ENCODE measurements at regions not wholly inside any gene's neighbourhood (a gene's known extent, or its start where the extent isn't known, plus 50 kb on each side); places are given as distances from the start of the nearest gene placed in this dataset.

DNA sequence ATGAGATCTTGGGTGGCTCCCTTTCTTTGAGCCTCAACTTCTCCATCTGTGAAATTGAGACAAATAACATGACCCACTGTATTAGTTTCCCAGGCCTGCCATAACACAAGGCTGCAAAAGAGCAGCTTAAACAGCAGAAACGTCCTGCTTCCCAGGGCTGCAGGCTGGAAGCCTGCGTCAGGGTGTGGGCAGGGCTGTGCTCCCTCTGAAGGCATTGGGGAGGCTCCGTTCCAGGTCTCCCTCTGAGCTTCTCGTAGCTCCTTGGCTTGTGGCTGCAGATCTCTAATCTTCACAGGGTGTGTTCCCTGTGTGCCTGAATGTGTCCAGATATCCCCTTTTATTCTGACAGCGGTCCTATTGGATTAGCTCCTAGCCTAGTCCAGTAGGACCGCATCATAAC is 147.1 kb downstream of the VRK1 start:
- Histone ChIP-seq H3K4me1 (ENCODE audit: control insufficient read depth in 1 of 2, insufficient read depth in 2 of 2, low read length in 2 of 2) (no peaks in the 10 kb centered on the region), H3K36me3 (ENCODE audit: control insufficient read depth in 1 of 2, insufficient read depth in 2 of 2, low read length in 2 of 2) (no peaks in the 10 kb centered on the region), H4K91ac (ENCODE audit: low read depth, low read length) (no peak overlapping the region), H2BK5ac (ENCODE audit: low read depth, low read length, poor library complexity) (no peak overlapping the region), H3K9me3 (ENCODE audit: insufficient read depth, low read depth, low read length) (no peaks in the 10 kb centered on the region), H2BK120ac (ENCODE audit: insufficient read depth, low read length, poor library complexity) (no peak overlapping the region), H2AK5ac (ENCODE audit: low read length) (no peak overlapping the region), H3K4me2 (ENCODE audit: low read length) (no peak overlapping the region), H3K79me2 (ENCODE audit: control insufficient read depth, insufficient read depth, low read length, poor library complexity) (no peaks in the 10 kb centered on the region), H4K8ac (ENCODE audit: low read depth, low read length) (no peak overlapping the region), H3K27ac (ENCODE audit: low read depth, low read length) (no peak overlapping the region), H3K9ac (ENCODE audit: low read length) (no peak overlapping the region), H4K12ac (ENCODE audit: low read depth, low read length) (no peak overlapping the region), H3K4ac (ENCODE audit: low read depth, low read length) (no peak overlapping the region), H3K4me3 (ENCODE audit: low read depth, low read length) (no peak overlapping the region), H3K27me3 (ENCODE audit: insufficient read depth, low read length) (no peaks in the 10 kb centered on the region), H3K14ac (ENCODE audit: low read length) (no peak overlapping the region), H3K18ac (ENCODE audit: low read length) (no peak overlapping the region), H2AFZ (ENCODE audit: insufficient read depth, low read length, poor library complexity) (no peak overlapping the region), H3K23ac (ENCODE audit: low read length) (no peak overlapping the region), H2BK12ac (ENCODE audit: low read length) (no peak overlapping the region), H3K79me1 (ENCODE audit: low read length) (no peaks in the 10 kb centered on the region)
- no peak for DNase-seq
- WGBS (ENCODE audit: extremely low coverage, insufficient coverage, insufficient read length), result no CpG with 5 or more reads among the region's 6 CpGs

DNA sequence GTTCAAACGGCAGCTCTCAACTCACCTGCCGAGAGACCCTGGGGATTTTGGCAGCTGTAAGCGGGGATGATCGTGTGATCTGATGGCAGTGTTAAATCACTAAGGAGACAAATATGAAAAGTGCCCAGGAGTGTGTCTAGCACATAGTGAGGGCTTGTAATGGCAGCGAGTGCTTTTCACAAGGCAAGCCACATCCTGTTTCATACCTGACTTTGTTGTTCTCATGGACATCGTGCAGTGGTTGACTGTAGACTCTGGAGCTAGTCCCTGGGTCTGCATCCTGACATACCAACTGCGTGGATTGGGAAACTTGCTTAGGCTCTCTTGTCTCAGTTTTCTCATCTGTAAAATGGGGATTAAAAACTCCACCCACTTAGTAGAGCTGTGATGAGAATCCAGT is 148.5 kb downstream of the VRK1 start:
- H2AK5ac ChIP-seq (ENCODE audit: low read length), result no peak overlapping the region
- WGBS (ENCODE audit: extremely low coverage, insufficient coverage, insufficient read length), result no CpG with 5 or more reads among the region's 7 CpGs
- H4K8ac ChIP-seq (ENCODE audit: low read depth, low read length), result no peak overlapping the region
- no peak overlapping the region for H3K27ac ChIP-seq (ENCODE audit: low read depth, low read length)
- no peak overlapping the region for H3K23ac ChIP-seq (ENCODE audit: low read length)
- H3K79me2 ChIP-seq (ENCODE audit: control insufficient read depth, insufficient read depth, low read length, poor library complexity), result no peaks in the 10 kb centered on the region
- H3K27me3 ChIP-seq (ENCODE audit: insufficient read depth, low read length), result no peaks in the 10 kb centered on the region
- no peaks in the 10 kb centered on the region for H3K79me1 ChIP-seq (ENCODE audit: low read length)
- H3K4ac ChIP-seq (ENCODE audit: low read depth, low read length), result no peak overlapping the region
- no peak overlapping the region for H3K9ac ChIP-seq (ENCODE audit: low read length)
- H4K12ac ChIP-seq (ENCODE audit: low read depth, low read length), result no peak overlapping the region
- H2BK12ac ChIP-seq (ENCODE audit: low read length), result no peak overlapping the region
- no peak overlapping the region for H2BK120ac ChIP-seq (ENCODE audit: insufficient read depth, low read length, poor library complexity)
- H4K91ac ChIP-seq (ENCODE audit: low read depth, low read length), result no peak overlapping the region
- no peak overlapping the region for H3K4me2 ChIP-seq (ENCODE audit: low read length)
- H2AFZ ChIP-seq (ENCODE audit: insufficient read depth, low read length, poor library complexity), result no peak overlapping the region
- no peaks in the 10 kb centered on the region for H3K9me3 ChIP-seq (ENCODE audit: insufficient read depth, low read depth, low read length)
- H3K36me3 ChIP-seq (ENCODE audit: control insufficient read depth in 1 of 2, insufficient read depth in 2 of 2, low read length in 2 of 2), result no peaks in the 10 kb centered on the region
- no peak overlapping the region for H3K4me3 ChIP-seq (ENCODE audit: low read depth, low read length)
- H2BK5ac ChIP-seq (ENCODE audit: low read depth, low read length, poor library complexity), result no peak overlapping the region
- H3K4me1 ChIP-seq (ENCODE audit: control insufficient read depth in 1 of 2, insufficient read depth in 2 of 2, low read length in 2 of 2), result no peaks in the 10 kb centered on the region
- no peak for DNase-seq
- no peak overlapping the region for H3K18ac ChIP-seq (ENCODE audit: low read length)
- no peak overlapping the region for H3K14ac ChIP-seq (ENCODE audit: low read length)

DNA sequence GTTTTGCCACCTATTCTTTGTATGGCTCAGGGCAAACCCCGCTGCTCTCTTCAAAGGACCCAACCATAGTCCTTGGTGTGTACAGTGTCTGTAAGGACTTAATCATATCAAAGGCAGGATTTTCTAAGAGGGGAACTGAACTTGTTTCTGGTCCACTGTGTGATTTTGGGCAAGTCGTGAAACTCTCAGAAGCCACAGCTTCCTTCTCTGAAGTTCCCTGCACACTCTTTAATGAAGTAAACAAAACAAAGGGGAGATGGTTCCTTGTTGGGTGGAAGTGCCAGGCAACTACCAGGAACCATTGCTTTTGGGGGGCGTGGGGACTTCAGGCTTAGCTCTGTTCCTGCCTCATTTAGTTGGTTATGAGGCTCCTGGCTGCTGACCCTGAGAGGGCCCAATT is 152.4 kb downstream of the VRK1 start:
- no peak overlapping the region for H3K4ac ChIP-seq (ENCODE audit: low read depth, low read length)
- H2AK5ac ChIP-seq (ENCODE audit: low read length), result no peak overlapping the region
- no peak overlapping the region for H3K27ac ChIP-seq (ENCODE audit: low read depth, low read length)
- WGBS (ENCODE audit: extremely low coverage, insufficient coverage, insufficient read length), result no CpG with 5 or more reads among the region's 3 CpGs
- no peak overlapping the region for H4K91ac ChIP-seq (ENCODE audit: low read depth, low read length)
- H3K18ac ChIP-seq (ENCODE audit: low read length), result no peak overlapping the region
- H3K9me3 ChIP-seq (ENCODE audit: insufficient read depth, low read depth, low read length), result no peaks in the 10 kb centered on the region
- H4K12ac ChIP-seq (ENCODE audit: low read depth, low read length), result no peak overlapping the region
- no peak overlapping the region for H2AFZ ChIP-seq (ENCODE audit: insufficient read depth, low read length, poor library complexity)
- H2BK12ac ChIP-seq (ENCODE audit: low read length), result no peak overlapping the region
- no peak overlapping the region for H3K9ac ChIP-seq (ENCODE audit: low read length)
- H4K8ac ChIP-seq (ENCODE audit: low read depth, low read length), result no peak overlapping the region
- no peaks in the 10 kb centered on the region for H3K27me3 ChIP-seq (ENCODE audit: insufficient read depth, low read length)
- H2BK5ac ChIP-seq (ENCODE audit: low read depth, low read length, poor library complexity), result no peak overlapping the region
- no peak for DNase-seq
- H3K36me3 ChIP-seq (ENCODE audit: control insufficient read depth in 1 of 2, insufficient read depth in 2 of 2, low read length in 2 of 2), result no peaks in the 10 kb centered on the region
- no peaks in the 10 kb centered on the region for H3K4me1 ChIP-seq (ENCODE audit: control insufficient read depth in 1 of 2, insufficient read depth in 2 of 2, low read length in 2 of 2)
- no peak overlapping the region for H3K23ac ChIP-seq (ENCODE audit: low read length)
- H3K4me2 ChIP-seq (ENCODE audit: low read length), result no peak overlapping the region
- H3K14ac ChIP-seq (ENCODE audit: low read length), result no peak overlapping the region
- H3K4me3 ChIP-seq (ENCODE audit: low read depth, low read length), result no peak overlapping the region
- no peak overlapping the region for H2BK120ac ChIP-seq (ENCODE audit: insufficient read depth, low read length, poor library complexity)
- no peaks in the 10 kb centered on the region for H3K79me2 ChIP-seq (ENCODE audit: control insufficient read depth, insufficient read depth, low read length, poor library complexity)
- H3K79me1 ChIP-seq (ENCODE audit: low read length), result no peaks in the 10 kb centered on the region

DNA sequence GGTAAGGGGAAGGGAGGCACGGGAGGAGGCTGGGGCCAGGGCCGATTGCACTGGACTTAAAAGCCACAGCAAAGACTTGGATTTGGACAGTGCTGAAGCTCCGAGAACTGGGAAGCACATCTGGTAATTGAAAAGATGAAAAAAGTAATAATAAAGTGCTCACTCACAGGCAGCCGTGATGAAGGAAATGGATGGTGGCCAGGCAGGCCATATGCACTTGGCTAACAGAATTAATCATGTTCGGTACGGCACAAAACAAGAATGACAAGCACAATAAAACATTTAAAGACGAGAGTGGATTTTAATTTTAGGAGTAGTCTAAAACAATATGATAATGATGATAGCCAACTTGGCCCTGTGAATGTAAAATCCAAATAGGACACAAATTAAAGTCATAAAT is 154.3 kb downstream of the VRK1 start:
- no peak overlapping the region for H3K4me3 ChIP-seq (ENCODE audit: low read depth, low read length)
- no peak overlapping the region for H3K4ac ChIP-seq (ENCODE audit: low read depth, low read length)
- H3K79me1 ChIP-seq (ENCODE audit: low read length), result no peaks in the 10 kb centered on the region
- H2BK12ac ChIP-seq (ENCODE audit: low read length), result no peak overlapping the region
- H4K91ac ChIP-seq (ENCODE audit: low read depth, low read length), result no peak overlapping the region
- no peak overlapping the region for H2BK120ac ChIP-seq (ENCODE audit: insufficient read depth, low read length, poor library complexity)
- H3K9me3 ChIP-seq (ENCODE audit: insufficient read depth, low read depth, low read length), result no peaks in the 10 kb centered on the region
- no peak overlapping the region for H3K18ac ChIP-seq (ENCODE audit: low read length)
- DNase-seq, result no peak
- no peak overlapping the region for H3K9ac ChIP-seq (ENCODE audit: low read length)
- no peak overlapping the region for H3K23ac ChIP-seq (ENCODE audit: low read length)
- no peaks in the 10 kb centered on the region for H3K79me2 ChIP-seq (ENCODE audit: control insufficient read depth, insufficient read depth, low read length, poor library complexity)
- no peak overlapping the region for H3K4me2 ChIP-seq (ENCODE audit: low read length)
- H4K12ac ChIP-seq (ENCODE audit: low read depth, low read length), result no peak overlapping the region
- no peak overlapping the region for H2AFZ ChIP-seq (ENCODE audit: insufficient read depth, low read length, poor library complexity)
- H2AK5ac ChIP-seq (ENCODE audit: low read length), result no peak overlapping the region
- no CpG with 5 or more reads among the region's 7 CpGs for WGBS (ENCODE audit: extremely low coverage, insufficient coverage, insufficient read length)
- no peak overlapping the region for H4K8ac ChIP-seq (ENCODE audit: low read depth, low read length)
- H3K4me1 ChIP-seq (ENCODE audit: control insufficient read depth in 1 of 2, insufficient read depth in 2 of 2, low read length in 2 of 2), result no peaks in the 10 kb centered on the region
- no peak overlapping the region for H2BK5ac ChIP-seq (ENCODE audit: low read depth, low read length, poor library complexity)
- no peak overlapping the region for H3K14ac ChIP-seq (ENCODE audit: low read length)
- H3K27ac ChIP-seq (ENCODE audit: low read depth, low read length), result no peak overlapping the region
- no peaks in the 10 kb centered on the region for H3K36me3 ChIP-seq (ENCODE audit: control insufficient read depth in 1 of 2, insufficient read depth in 2 of 2, low read length in 2 of 2)
- H3K27me3 ChIP-seq (ENCODE audit: insufficient read depth, low read length), result no peaks in the 10 kb centered on the region
